GM12878 (cell line): ENCODE measurements at regions not wholly inside any gene's neighbourhood (a gene's known extent, or its start where the extent isn't known, plus 50 kb on each side); places are given as distances from the start of the nearest gene placed in this dataset.

Experiments used
- ATAC-seq: fragments of 200-7000 bp; cut with Tn5 transposase; 3 replicates; pipeline ENCODE4 v1.9.1; 2020; ENCODE audit warnings: mild to moderate bottlenecking, moderate library complexity
- BruUV-seq: library from RNA; stranded (reverse); fragments of 400-500 nt; replicated peaks from 2 replicates; lab custom pipeline; 2021; lab: Mats Ljungman, UMichigan
- CTCF ChIA-PET: fragments of 300-600 bp; sonication (Branson Sonifier 250); formaldehyde crosslinking; extraction: SDS; loops from one replicate; lab custom pipeline; 2021; ENCODE audit warnings: inconsistent platforms; lab: Yijun Ruan, JAX
- POLR2A ChIA-PET: fragments of 350-600 bp; formaldehyde crosslinking; extraction: SDS; loops from one replicate; lab custom pipeline; 2021; ENCODE audit warnings: inconsistent platforms; lab: Charles Lee
- RAD21 ChIA-PET: fragments of 300-600 bp; sonication (Branson Sonifier 250); formaldehyde crosslinking; loops from one replicate; lab custom pipeline; 2023; ENCODE audit warnings: antibody characterized with exemption; ENCODE audit not compliant: unreplicated experiment; lab: Charles Lee
- SMC1A ChIA-PET: fragments of 300-600 bp; sonication (Branson Sonifier 250); formaldehyde crosslinking; loops from one replicate; lab custom pipeline; 2023; ENCODE audit not compliant: unreplicated experiment, uncharacterized antibody; lab: Charles Lee
- DNase-seq: peaks from one replicate; pipeline ENCODE4 v3.0.0-alpha.2; 2011; ENCODE audit warnings: low read depth, low spot score
- FAIRE-seq: peaks from 3 replicates; lab custom pipeline; 2011; peaks lifted over from hg19 to GRCh38; lab: Jason Lieb, UNC
- H2AFZ ChIP-seq: 2 replicates; pipeline ENCODE4 v1.6.0; 2011; ENCODE audit warnings: low read depth, low read length, control low read depth; ENCODE audit not compliant: control insufficient read depth
- H3K27ac ChIP-seq: 2 replicates; pipeline ENCODE4 v1.5.1; 2011; ENCODE audit warnings: control low read depth; ENCODE audit not compliant: control insufficient read depth, insufficient read depth
- H3K27me3 ChIP-seq, 2 experiments: replicated peaks in 1 of 2; 2 replicates each; pipeline versions ENCODE4 v1.6.0 to v1.6.1; 2011; ENCODE audit warnings: low read length in 1 of 2; ENCODE audit not compliant: control insufficient read depth in 2 of 2, insufficient read depth in 2 of 2
- H3K36me3 ChIP-seq, 2 experiments: 2 replicates each; pipeline ENCODE4 v1.5.1; 2011; ENCODE audit warnings: low read length in 1 of 2; ENCODE audit not compliant: control insufficient read depth in 2 of 2, insufficient read depth in 2 of 2
- H3K4me1 ChIP-seq: 2 replicates; pipeline ENCODE4 v1.6.1; 2011; ENCODE audit warnings: mild to moderate bottlenecking, low read length, moderate library complexity, mixed read lengths; ENCODE audit not compliant: control insufficient read depth, insufficient read depth
- H3K4me2 ChIP-seq: 2 replicates; pipeline ENCODE4 v1.6.0; 2011; ENCODE audit warnings: control low read depth; ENCODE audit not compliant: control insufficient read depth, insufficient read depth
- H3K4me3 ChIP-seq: fragments of 200-600 bp; sonication (generic); 2 replicates; pipeline ENCODE4 v1.5.1; 2016
- H3K79me2 ChIP-seq: 2 replicates; pipeline ENCODE4 v1.6.0; 2011; ENCODE audit warnings: low read length; ENCODE audit not compliant: control insufficient read depth, insufficient read depth
- H3K9ac ChIP-seq: 2 replicates; pipeline ENCODE4 v1.8.0; 2011; ENCODE audit warnings: low read length, control low read depth, mixed read lengths; ENCODE audit not compliant: control insufficient read depth, insufficient read depth
- H3K9me3 ChIP-seq: replicated peaks from 3 replicates; pipeline ENCODE4 v1.5.1; 2011; ENCODE audit warnings: mild to moderate bottlenecking, low read length; ENCODE audit not compliant: control insufficient read depth, insufficient read depth
- H4K20me1 ChIP-seq: 2 replicates; pipeline ENCODE4 v1.6.0; 2011; ENCODE audit not compliant: control insufficient read depth, insufficient read depth
- CBFB ChIP-seq: IDR thresholded peaks from 2 replicates; pipeline ENCODE4 v1.6.1; 2016; ENCODE audit warnings: antibody characterized with exemption, low read depth
- CHD4 ChIP-seq: fragments of 200-600 bp; sonication (generic); IDR thresholded peaks from 2 replicates; pipeline ENCODE4 v1.6.1; 2016; ENCODE audit warnings: mild to moderate bottlenecking
- KAT2A ChIP-seq: conservative IDR thresholded peaks from 2 replicates; pipeline ENCODE4 v1.6.1; 2011; ENCODE audit warnings: low read depth, low read length; ENCODE audit not compliant: control insufficient read depth
- PAX8 ChIP-seq: fragments of 450-650 bp; IDR thresholded peaks from 2 replicates; pipeline ENCODE4 v1.6.1; 2017; ENCODE audit warnings: mild to moderate bottlenecking, moderate library complexity
- RELB ChIP-seq: fragments of 450-650 bp; IDR thresholded peaks from 2 replicates; pipeline ENCODE4 v1.6.1; 2017; ENCODE audit warnings: low read depth, mild to moderate bottlenecking, moderate library complexity
- WGBS: methylation state at CpG from one replicate; pipeline ENCODE4 v1.1.6; 2016; ENCODE audit warnings: low lambda C conversion rate; ENCODE audit not compliant: insufficient replicate concordance, insufficient coverage; ENCODE audit errors: missing lambda C conversion rate; 5-methylcytosine and 5-hydroxymethylcytosine counted together
- in situ Hi-C: fragments of 300-500 bp; cut with MboI; formaldehyde crosslinking; loops from 9 replicates; pipeline ENCODE4 v1.14.3; 2018; ENCODE audit warnings: mixed read lengths
- intact Hi-C: fragments of 100-400 bp; cut with micrococcal nuclease; formaldehyde crosslinking; loops from one replicate; pipeline ENCODE4 v1.14.2; 2022; ENCODE audit not compliant: unreplicated experiment
- TF ChIP-seq, protein P1 (sequence below): fragments of 450-650 bp; IDR thresholded peaks from 2 replicates; pipeline ENCODE4 v1.6.1; 2016; ENCODE audit warnings: mild to moderate bottlenecking
- TF ChIP-seq, protein P2 (sequence below): IDR thresholded peaks from 2 replicates; pipeline ENCODE4 v1.6.1; 2012; ENCODE audit warnings: mild to moderate bottlenecking, low read depth, low read length
- TF ChIP-seq, protein P3 (sequence below): fragments of 450-650 bp; IDR thresholded peaks from 2 replicates; pipeline ENCODE4 v1.6.1; 2014; ENCODE audit warnings: mild to moderate bottlenecking

GRCh38 chr13:39149896-39150295 is 111.6 kb downstream of the NHLRC3 start:
- DNase-seq = no peak
- ChIA-PET SMC1A (interaction anchor here (1.7 to 4.8 kb wide), 3 partner anchors 11 to 462 kb away, joined by 5 to 51 read pairs (median 27); no protein-coding TSS in a partner anchor), CTCF (interaction anchor here (2.1 to 7.3 kb wide), 3 partner anchors 112 to 466 kb away, joined by 8 to 112 read pairs (median 19); no protein-coding TSS in a partner anchor), RAD21 (interaction anchor here (1.3 to 1.6 kb wide), 2 partner anchors 109 to 112 kb away, joined by 5 to 9 read pairs; no protein-coding TSS in a partner anchor), POLR2A (no interaction called here)
- no peak overlapping the region for H3K9ac ChIP-seq
- H4K20me1 ChIP-seq = no peaks in the 10 kb centered on the region
- no peak overlapping the region for H3K27ac ChIP-seq
- H3K27me3 ChIP-seq = no peaks in the 10 kb centered on the region; a peak in 1 of 4 replicates
- in situ Hi-C loops = loop anchor here (5.0 kb wide), 1 partner anchor 462 kb away; no protein-coding TSS in a partner anchor
- intact Hi-C loops = loop anchor here (10.0 kb wide), 1 partner anchor 255 kb away; no protein-coding TSS in a partner anchor
- H2AFZ ChIP-seq = no peak overlapping the region
- no peak overlapping the region for H3K4me2 ChIP-seq
- no TSS peak for BruUV-seq
- no peaks in the 10 kb centered on the region for H3K79me2 ChIP-seq
- no peaks in the 10 kb centered on the region for H3K4me1 ChIP-seq
- no peak for FAIRE-seq
- no peaks in the 10 kb centered on the region for H3K9me3 ChIP-seq
- 29% methylated on average over 5 of the region's 5 CpGs for WGBS
- H3K36me3 ChIP-seq = no peaks in the 10 kb centered on the region
- no peak overlapping the region for H3K4me3 ChIP-seq
- ATAC-seq = no peak
- TF ChIP-seq, protein P1, sequence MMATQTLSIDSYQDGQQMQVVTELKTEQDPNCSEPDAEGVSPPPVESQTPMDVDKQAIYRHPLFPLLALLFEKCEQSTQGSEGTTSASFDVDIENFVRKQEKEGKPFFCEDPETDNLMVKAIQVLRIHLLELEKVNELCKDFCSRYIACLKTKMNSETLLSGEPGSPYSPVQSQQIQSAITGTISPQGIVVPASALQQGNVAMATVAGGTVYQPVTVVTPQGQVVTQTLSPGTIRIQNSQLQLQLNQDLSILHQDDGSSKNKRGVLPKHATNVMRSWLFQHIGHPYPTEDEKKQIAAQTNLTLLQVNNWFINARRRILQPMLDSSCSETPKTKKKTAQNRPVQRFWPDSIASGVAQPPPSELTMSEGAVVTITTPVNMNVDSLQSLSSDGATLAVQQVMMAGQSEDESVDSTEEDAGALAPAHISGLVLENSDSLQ = no peak
- TF ChIP-seq CHD4 (no peak), RELB (no peak), KAT2A (no peak), PAX8 (no peak), CBFB (no peak)
- TF ChIP-seq, protein P2, sequence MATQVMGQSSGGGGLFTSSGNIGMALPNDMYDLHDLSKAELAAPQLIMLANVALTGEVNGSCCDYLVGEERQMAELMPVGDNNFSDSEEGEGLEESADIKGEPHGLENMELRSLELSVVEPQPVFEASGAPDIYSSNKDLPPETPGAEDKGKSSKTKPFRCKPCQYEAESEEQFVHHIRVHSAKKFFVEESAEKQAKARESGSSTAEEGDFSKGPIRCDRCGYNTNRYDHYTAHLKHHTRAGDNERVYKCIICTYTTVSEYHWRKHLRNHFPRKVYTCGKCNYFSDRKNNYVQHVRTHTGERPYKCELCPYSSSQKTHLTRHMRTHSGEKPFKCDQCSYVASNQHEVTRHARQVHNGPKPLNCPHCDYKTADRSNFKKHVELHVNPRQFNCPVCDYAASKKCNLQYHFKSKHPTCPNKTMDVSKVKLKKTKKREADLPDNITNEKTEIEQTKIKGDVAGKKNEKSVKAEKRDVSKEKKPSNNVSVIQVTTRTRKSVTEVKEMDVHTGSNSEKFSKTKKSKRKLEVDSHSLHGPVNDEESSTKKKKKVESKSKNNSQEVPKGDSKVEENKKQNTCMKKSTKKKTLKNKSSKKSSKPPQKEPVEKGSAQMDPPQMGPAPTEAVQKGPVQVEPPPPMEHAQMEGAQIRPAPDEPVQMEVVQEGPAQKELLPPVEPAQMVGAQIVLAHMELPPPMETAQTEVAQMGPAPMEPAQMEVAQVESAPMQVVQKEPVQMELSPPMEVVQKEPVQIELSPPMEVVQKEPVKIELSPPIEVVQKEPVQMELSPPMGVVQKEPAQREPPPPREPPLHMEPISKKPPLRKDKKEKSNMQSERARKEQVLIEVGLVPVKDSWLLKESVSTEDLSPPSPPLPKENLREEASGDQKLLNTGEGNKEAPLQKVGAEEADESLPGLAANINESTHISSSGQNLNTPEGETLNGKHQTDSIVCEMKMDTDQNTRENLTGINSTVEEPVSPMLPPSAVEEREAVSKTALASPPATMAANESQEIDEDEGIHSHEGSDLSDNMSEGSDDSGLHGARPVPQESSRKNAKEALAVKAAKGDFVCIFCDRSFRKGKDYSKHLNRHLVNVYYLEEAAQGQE = no peak
- TF ChIP-seq, protein P3, sequence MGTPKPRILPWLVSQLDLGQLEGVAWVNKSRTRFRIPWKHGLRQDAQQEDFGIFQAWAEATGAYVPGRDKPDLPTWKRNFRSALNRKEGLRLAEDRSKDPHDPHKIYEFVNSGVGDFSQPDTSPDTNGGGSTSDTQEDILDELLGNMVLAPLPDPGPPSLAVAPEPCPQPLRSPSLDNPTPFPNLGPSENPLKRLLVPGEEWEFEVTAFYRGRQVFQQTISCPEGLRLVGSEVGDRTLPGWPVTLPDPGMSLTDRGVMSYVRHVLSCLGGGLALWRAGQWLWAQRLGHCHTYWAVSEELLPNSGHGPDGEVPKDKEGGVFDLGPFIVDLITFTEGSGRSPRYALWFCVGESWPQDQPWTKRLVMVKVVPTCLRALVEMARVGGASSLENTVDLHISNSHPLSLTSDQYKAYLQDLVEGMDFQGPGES = no peak
